HCT116 (cell line): ENCODE measurements at regions not wholly inside any gene's neighbourhood (a gene's known extent, or its start where the extent isn't known, plus 50 kb on each side); places are given as distances from the start of the nearest gene placed in this dataset.

Source experiments
- ATAC-seq: fragments of 200-7000 bp; cut with Tn5 transposase; 2 replicates; pipeline ENCODE4 v1.9.1; 2020; ENCODE audit warnings: mild to moderate bottlenecking, moderate library complexity
- BruUV-seq: library from RNA; stranded (reverse); fragments of 400-500 nt; replicated peaks from 2 replicates; lab custom pipeline; 2021; lab: Mats Ljungman, UMichigan
- CTCF ChIA-PET: fragments of 300-600 bp; sonication (Branson Sonifier 250); formaldehyde crosslinking; loops from one replicate; lab custom pipeline; 2021; ENCODE audit warnings: antibody characterized with exemption; lab: Charles Lee
- POLR2A ChIA-PET: fragments of 300-600, 350-600 bp; sonication (Branson Sonifier 250); formaldehyde crosslinking; loops from one replicate; lab custom pipeline; 2021; ENCODE audit warnings: antibody characterized with exemption; lab: Charles Lee
- RAD21 ChIA-PET, 2 experiments: fragments of 300-600 bp; sonication (Branson Sonifier 250); formaldehyde crosslinking; loops; one replicate each; lab custom pipeline; 2023; ENCODE audit warnings: low total read pairs in 2 of 2; ENCODE audit not compliant: uncharacterized antibody in 2 of 2, unreplicated experiment in 2 of 2, low non-redundant PET in 1 of 2; lab: Charles Lee
- DNase-seq: peaks from one replicate; pipeline ENCODE4 v3.0.0-alpha.2; 2010; ENCODE audit warnings: low read depth, low spot score
- H2AFZ ChIP-seq: fragments of 200-600 bp; shearing (Covaris generic), sonication (generic); 2 replicates; pipeline ENCODE4 v1.6.1; 2017; ENCODE audit warnings: low read depth, mixed run types, mixed read lengths, antibody characterized with exemption, low read length; ENCODE audit not compliant: poor library complexity, severe bottlenecking
- H3K27ac ChIP-seq: 2 replicates; pipeline ENCODE4 v1.5.1; 2012; ENCODE audit warnings: low read depth, low read length
- H3K27me3 ChIP-seq: fragments of 200-600 bp; sonication (generic); 2 replicates; pipeline ENCODE4 v1.6.1; 2016; ENCODE audit warnings: mixed run types, low read length, mixed read lengths; ENCODE audit not compliant: insufficient read depth
- H3K36me3 ChIP-seq, 2 experiments: fragments of 200-500 bp in 1 of 2; fragments of 200-600 bp in 1 of 2; sonication (Bioruptor generic) in 1 of 2; sonication (generic) in 1 of 2; 2 replicates each; pipeline versions ENCODE4 v1.5.1 to v1.6.1; 2014 to 2016; ENCODE audit warnings: low read length in 2 of 2, inconsistent platforms in 1 of 2, mixed read lengths in 1 of 2, mixed run types in 1 of 2; ENCODE audit not compliant: insufficient read depth in 2 of 2, control insufficient read depth in 1 of 2
- H3K4me1 ChIP-seq, 2 experiments: fragments of 200-600 bp in 1 of 2; sonication (generic) in 1 of 2; 2 replicates each; pipeline versions ENCODE4 v1.5.1 to v1.6.1; 2012 to 2017; ENCODE audit warnings: low read length in 2 of 2, inconsistent platforms in 1 of 2, mild to moderate bottlenecking in 1 of 2, mixed read lengths in 1 of 2, mixed run types in 1 of 2, moderate library complexity in 1 of 2; ENCODE audit not compliant: insufficient read depth in 2 of 2, control insufficient read depth in 1 of 2
- H3K4me2 ChIP-seq: fragments of 200-600 bp; sonication (generic); 2 replicates; pipeline ENCODE4 v1.6.1; 2017; ENCODE audit warnings: mixed run types, low read length, mixed read lengths
- H3K4me3 ChIP-seq, 2 experiments: fragments of 200-600 bp in 1 of 2; sonication (generic) in 1 of 2; replicated peaks in 1 of 2; 2 replicates each; pipeline ENCODE4 v1.5.1; 2011 to 2016; ENCODE audit warnings: low read length in 2 of 2, control low read depth in 1 of 2, low read depth in 1 of 2, mild to moderate bottlenecking in 1 of 2, mixed read lengths in 1 of 2, mixed run types in 1 of 2
- H3K79me2 ChIP-seq: fragments of 200-600 bp; sonication (generic); 2 replicates; pipeline ENCODE4 v1.6.1; 2017; ENCODE audit warnings: mild to moderate bottlenecking, mixed run types, low read length, moderate library complexity, mixed read lengths; ENCODE audit not compliant: insufficient read depth
- H3K9ac ChIP-seq: fragments of 200-600 bp; sonication (generic); 2 replicates; pipeline ENCODE4 v1.6.1; 2016; ENCODE audit warnings: low read length, mixed read lengths
- H3K9me2 ChIP-seq: fragments of 200-600 bp; sonication (generic), shearing (Covaris generic); 2 replicates; pipeline ENCODE4 v1.6.1; 2017; ENCODE audit warnings: mixed run types, mild to moderate bottlenecking, moderate library complexity; ENCODE audit not compliant: insufficient read depth
- H3K9me3 ChIP-seq, 2 experiments: fragments of 200-500 bp in 1 of 2; fragments of 200-600 bp in 1 of 2; sonication (Bioruptor generic) in 1 of 2; sonication (generic) in 1 of 2; 2 replicates each; pipeline ENCODE4 v1.6.1; 2014 to 2017; ENCODE audit warnings: low read length in 2 of 2, mixed read lengths in 2 of 2, inconsistent platforms in 1 of 2, low read depth in 1 of 2, mild to moderate bottlenecking in 1 of 2, mixed run types in 1 of 2, moderate library complexity in 1 of 2; ENCODE audit not compliant: control insufficient read depth in 1 of 2, insufficient read depth in 1 of 2
- H4K20me1 ChIP-seq: fragments of 200-600 bp; sonication (generic), shearing (Covaris generic); 2 replicates; pipeline ENCODE4 v1.6.1; 2017; ENCODE audit warnings: mixed run types, mild to moderate bottlenecking, moderate library complexity; ENCODE audit not compliant: insufficient read depth
- POLR2A ChIP-seq: IDR thresholded peaks from 2 replicates; pipeline ENCODE4 v1.7.0; 2011; ENCODE audit warnings: borderline replicate concordance; ENCODE audit not compliant: insufficient read depth, insufficient read length; ENCODE audit errors: extremely low read depth
- TCF7L2 ChIP-seq: IDR thresholded peaks from 2 replicates; pipeline ENCODE4 v1.7.0; 2011; ENCODE audit warnings: borderline replicate concordance, inconsistent platforms; ENCODE audit not compliant: insufficient read depth, insufficient read length; ENCODE audit errors: extremely low read depth
- ZFX ChIP-seq: fragments of 450-650 bp; IDR thresholded peaks from 2 replicates; pipeline ENCODE4 v1.6.1; 2017
- intact Hi-C: fragments of 100-400 bp; cut with micrococcal nuclease; formaldehyde crosslinking; loops from 2 replicates; pipeline ENCODE4 v1.10.0; 2022
- TF ChIP-seq, protein P1 (sequence below): IDR thresholded peaks from 2 replicates; pipeline ENCODE4 v1.6.1; 2012
- TF ChIP-seq, protein P2 (sequence below): IDR thresholded peaks from 2 replicates; pipeline ENCODE4 v1.6.1; 2012

DNA sequence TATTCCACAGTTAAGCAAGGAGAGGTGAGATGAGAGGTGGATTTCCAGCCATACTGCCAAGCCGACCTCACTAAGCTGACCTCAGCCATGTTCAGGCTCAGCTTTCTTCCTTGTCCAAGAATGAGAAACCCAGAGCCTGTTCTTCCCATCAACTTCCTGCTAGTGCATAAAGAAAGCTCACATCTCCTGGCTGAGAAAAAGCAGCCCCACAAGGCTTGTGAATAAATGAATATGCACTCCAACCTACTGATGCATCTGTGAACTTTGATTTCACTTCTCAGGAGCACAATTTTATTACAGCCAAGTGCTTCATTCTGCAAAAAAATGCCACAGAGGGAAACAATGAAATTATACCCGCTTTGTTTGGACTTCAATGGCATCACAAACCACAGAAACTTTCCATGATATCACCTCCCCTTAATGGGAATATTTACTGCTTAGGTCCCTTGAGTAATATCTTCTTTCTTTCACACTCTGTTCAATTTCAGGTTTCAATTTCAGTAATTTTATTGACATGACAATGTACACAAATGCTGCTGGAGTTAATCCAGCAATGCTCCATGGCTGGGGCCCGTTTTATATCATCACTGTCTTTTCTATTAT lies 437.0 kb upstream of the PPP2R3A start:
- H2AFZ ChIP-seq: no peak overlapping the region
- H3K9me3 ChIP-seq: no peaks in the 10 kb centered on the region
- intact Hi-C loops: no loop called here
- H3K27me3 ChIP-seq: peaks cover 49% of the 10 kb centered on the region
- ChIA-PET POLR2A (no interaction called here), RAD21 (no interaction called here), CTCF (interaction anchor here (1.3 kb wide), 1 partner anchor 12 kb away, joined by 3 read pairs; no protein-coding TSS in a partner anchor)
- ATAC-seq (no peak), DNase-seq (no peak)
- H3K9ac ChIP-seq: no peak overlapping the region
- H3K27ac ChIP-seq: no peak overlapping the region
- H3K4me1 ChIP-seq: no peaks in the 10 kb centered on the region
- no peak overlapping the region for H3K4me3 ChIP-seq
- H3K36me3 ChIP-seq: no peaks in the 10 kb centered on the region
- H4K20me1 ChIP-seq: no peaks in the 10 kb centered on the region
- no TSS peak for BruUV-seq
- H3K9me2 ChIP-seq: no peaks in the 10 kb centered on the region
- TF ChIP-seq, protein P1, sequence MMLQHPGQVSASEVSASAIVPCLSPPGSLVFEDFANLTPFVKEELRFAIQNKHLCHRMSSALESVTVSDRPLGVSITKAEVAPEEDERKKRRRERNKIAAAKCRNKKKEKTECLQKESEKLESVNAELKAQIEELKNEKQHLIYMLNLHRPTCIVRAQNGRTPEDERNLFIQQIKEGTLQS: no peak
- TF ChIP-seq, protein P2, sequence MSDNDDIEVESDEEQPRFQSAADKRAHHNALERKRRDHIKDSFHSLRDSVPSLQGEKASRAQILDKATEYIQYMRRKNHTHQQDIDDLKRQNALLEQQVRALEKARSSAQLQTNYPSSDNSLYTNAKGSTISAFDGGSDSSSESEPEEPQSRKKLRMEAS: no peak
- H3K4me2 ChIP-seq: no peak overlapping the region
- H3K79me2 ChIP-seq: no peaks in the 10 kb centered on the region

GRCh38 chr3:135532021-135532420 lies 433.5 kb upstream of the PPP2R3A start:
- no peaks in the 10 kb centered on the region for H3K9me3 ChIP-seq
- intact Hi-C loops: no loop called here
- H3K9me2 ChIP-seq: no peaks in the 10 kb centered on the region
- H3K9ac ChIP-seq: no peak overlapping the region
- POLR2A ChIA-PET: no interaction called here
- H3K79me2 ChIP-seq: no peaks in the 10 kb centered on the region
- H3K27ac ChIP-seq: no peak overlapping the region
- CTCF ChIA-PET: no interaction called here
- TF ChIP-seq POLR2A: no peak
- TF ChIP-seq ZFX: no peak
- TF ChIP-seq TCF7L2: no peak
- no peak overlapping the region for H2AFZ ChIP-seq
- RAD21 ChIA-PET: no interaction called here
- ATAC-seq (no peak), DNase-seq (no peak)
- no TSS peak for BruUV-seq
- H4K20me1 ChIP-seq: no peaks in the 10 kb centered on the region
- H3K4me3 ChIP-seq: no peak overlapping the region
- no peaks in the 10 kb centered on the region for H3K36me3 ChIP-seq
- peaks cover 62% of the 10 kb centered on the region for H3K27me3 ChIP-seq
- no peaks in the 10 kb centered on the region for H3K4me1 ChIP-seq
- no peak overlapping the region for H3K4me2 ChIP-seq
